Right cardiac atrium (tissue), 5 donors: ENCODE measurements at regions not wholly inside any gene's neighbourhood (a gene's known extent, or its start where the extent isn't known, plus 50 kb on each side); places are given as distances from the start of the nearest gene placed in this dataset.
"Not testable (repeated sequence)": the region's sequence is repeated elsewhere in the genome, so short reads cannot be mapped to it uniquely, and the experiment has no call there.

Source experiments
- ATAC-seq, 2 donors: fragments of 200-7000 bp; cut with Tn5 transposase; one replicate each; pipeline versions ENCODE4 v1.8.0 to v1.9.1; 2020; ENCODE audit warnings: moderate library complexity in 2 of 2, mild to moderate bottlenecking in 1 of 2
- DNase-seq, 3 donors: peaks; one replicate each; pipeline ENCODE4 v3.0.0-alpha.2; 2020
- H3K27ac ChIP-seq: one replicate; pipeline ENCODE4 v1.5.1; 2013; ENCODE audit warnings: mild to moderate bottlenecking, low read length, control low read depth, moderate library complexity
- H3K27me3 ChIP-seq: one replicate; pipeline ENCODE4 v1.6.1; 2013; ENCODE audit not compliant: control insufficient read depth, insufficient read depth
- H3K4me1 ChIP-seq: one replicate; pipeline ENCODE4 v1.6.1; 2013; ENCODE audit warnings: low read length; ENCODE audit not compliant: control insufficient read depth, insufficient read depth
- H3K4me3 ChIP-seq: one replicate; pipeline ENCODE4 v1.5.1; 2013; ENCODE audit warnings: low read length, control low read depth
- H3K9me3 ChIP-seq: one replicate; pipeline ENCODE4 v1.6.1; 2013; ENCODE audit warnings: low read length; ENCODE audit not compliant: control insufficient read depth
- WGBS: extraction: QIAGEN DNeasy Blood & Tissue Kit; methylation state at CpG from one replicate; pipeline ENCODE4 v1.1.7; 2013; 5-methylcytosine and 5-hydroxymethylcytosine counted together
- intact Hi-C, 4 donors: fragments of 100-400 bp; cut with DNase I; formaldehyde crosslinking; loops; one replicate each; pipeline versions ENCODE4 v1.11.0 to v1.14.0; 2022 to 2023
- donor health status: healthy with polysubstance abuse.
- donor health status: DM: no; HTN: yes; CAD: no.
- donor health status: DM: no; HTN: no; CAD: no.
- donor health status: DM: no; HTN: yes; CAD: no; lungs with severe emphysema.
- donor health status: DM: yes; HTN: yes; CAD: no.

DNA sequence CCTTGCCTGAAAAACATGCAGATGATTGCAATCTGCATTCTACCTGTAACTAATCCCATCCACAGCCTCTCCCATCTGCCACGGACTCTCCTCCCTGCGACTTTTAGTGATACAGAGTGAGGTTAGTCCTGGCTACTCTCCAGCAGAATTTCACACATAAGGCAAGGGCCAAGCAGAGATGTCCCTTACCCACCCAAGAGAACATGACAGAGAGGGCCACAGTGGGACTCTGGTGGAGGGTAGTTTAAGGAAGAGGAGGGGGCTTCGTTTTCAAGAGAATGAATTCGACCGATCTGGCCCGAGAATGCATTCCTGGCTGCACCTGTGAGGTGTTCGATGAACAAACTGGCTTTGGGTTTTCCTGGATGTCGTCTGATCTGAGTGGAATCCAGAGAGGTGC lies 87.5 kb upstream of the SIM2 start:
- intact Hi-C loops: no loop called here
- H3K27me3 ChIP-seq: peaks cover 2% of the 10 kb centered on the region
- 79% methylated on average over 8 of the region's 8 CpGs for WGBS

DNA sequence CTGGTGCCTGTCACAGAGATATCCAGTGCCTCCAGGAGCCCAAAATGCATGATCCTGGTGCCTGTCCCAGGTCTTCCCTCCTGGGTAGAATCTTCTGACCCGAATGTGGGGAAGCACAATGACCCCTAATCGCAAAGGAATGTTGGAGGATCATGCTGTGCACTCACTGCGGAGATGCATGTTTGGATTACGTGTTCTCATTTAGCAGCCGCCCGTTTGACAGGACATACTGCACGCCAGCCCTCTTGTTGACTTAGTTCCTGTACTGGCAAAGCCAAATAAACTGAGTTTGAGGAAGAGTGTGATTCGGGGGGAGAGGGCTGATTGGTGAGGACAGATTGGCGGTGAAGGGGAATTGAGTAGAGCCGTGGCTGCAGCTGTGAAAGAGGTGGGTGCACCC lies 85.9 kb upstream of the SIM2 start:
- H3K9me3 ChIP-seq: peaks cover 3% of the 10 kb centered on the region
- ATAC-seq: no peak

More for the DNA sequence above, 87.5 kb upstream of the SIM2 start:
- DNase-seq: no peak
- Histone ChIP-seq H3K4me3 (no peak overlapping the region), H3K27ac (no peak overlapping the region), H3K4me1 (no peaks in the 10 kb centered on the region), H3K9me3 (peaks cover 3% of the 10 kb centered on the region)
- ATAC-seq: no peak

DNA sequence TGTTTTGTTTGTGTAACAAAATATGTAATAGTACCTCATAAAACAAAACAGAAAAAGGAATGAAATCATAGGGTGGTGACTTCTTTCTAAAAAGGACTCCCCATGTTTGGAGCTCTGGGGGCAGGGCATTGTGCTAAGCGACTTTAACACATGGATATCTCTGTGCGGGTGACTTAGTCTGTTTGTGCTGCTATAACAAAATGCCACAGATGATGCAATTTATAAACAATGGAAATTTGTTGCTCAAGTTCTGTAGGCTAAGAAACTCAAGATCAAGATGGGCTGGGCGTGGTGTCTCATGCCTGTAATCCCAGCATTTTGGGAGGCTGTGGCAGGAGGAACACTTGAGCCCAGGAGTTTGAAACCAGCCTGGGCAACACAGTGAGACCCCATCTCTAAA lies 85.4 kb upstream of the SIM2 start:
- peaks cover 3% of the 10 kb centered on the region for H3K9me3 ChIP-seq
- DNase-seq (no peak), ATAC-seq (no peak)
- H3K4me3 ChIP-seq: no peak overlapping the region
- intact Hi-C loops: no loop called here
- H3K27me3 ChIP-seq: peaks cover 2% of the 10 kb centered on the region
- no peak overlapping the region for H3K27ac ChIP-seq
- no peaks in the 10 kb centered on the region for H3K4me1 ChIP-seq
- WGBS: 85% methylated on average over 3 of the region's 3 CpGs

More for the DNA sequence above, 85.9 kb upstream of the SIM2 start:
- DNase-seq: no peak
- 74% methylated on average over 10 of the region's 10 CpGs for WGBS
- H3K4me1 ChIP-seq: no peaks in the 10 kb centered on the region
- intact Hi-C loops: no loop called here
- H3K4me3 ChIP-seq: no peak overlapping the region
- no peak overlapping the region for H3K27ac ChIP-seq
- H3K27me3 ChIP-seq: peaks cover 2% of the 10 kb centered on the region

DNA sequence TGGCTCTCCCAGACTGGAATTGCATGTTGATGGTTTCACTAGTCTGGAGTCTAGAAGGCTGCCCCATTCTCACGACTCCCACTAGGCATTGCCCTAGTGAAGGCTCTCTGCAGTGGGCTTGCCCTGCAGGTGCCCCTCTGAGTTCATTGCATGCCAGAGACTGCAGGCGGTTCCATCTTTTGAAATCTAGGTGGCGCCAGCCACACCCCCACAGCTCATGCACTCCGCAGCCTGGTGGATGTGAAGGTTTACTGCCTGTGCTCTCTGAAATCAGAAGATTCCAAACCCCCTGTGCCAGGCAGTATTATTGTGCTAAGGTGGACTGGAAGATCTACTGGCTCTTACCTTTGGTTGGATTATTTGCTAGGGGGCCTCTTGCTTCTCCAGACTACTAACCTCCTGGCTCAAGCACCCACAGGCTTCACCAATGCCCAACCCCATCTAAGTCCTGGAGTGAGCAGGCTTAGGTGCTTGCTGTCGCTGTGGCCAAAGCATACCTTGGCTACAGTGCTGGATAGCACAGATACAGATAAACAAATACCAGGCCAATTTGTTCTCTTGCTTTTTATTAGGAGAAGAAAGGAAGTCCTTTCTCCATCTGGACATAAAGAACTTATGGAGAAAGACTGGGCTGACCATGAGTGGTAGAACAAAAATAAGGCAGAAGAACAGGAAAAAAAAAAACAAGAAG lies 83.5 kb upstream of the SIM2 start:
- WGBS: 76% methylated on average over 5 of the region's 5 CpGs
- DNase-seq: no peak
- no peak for ATAC-seq

DNA sequence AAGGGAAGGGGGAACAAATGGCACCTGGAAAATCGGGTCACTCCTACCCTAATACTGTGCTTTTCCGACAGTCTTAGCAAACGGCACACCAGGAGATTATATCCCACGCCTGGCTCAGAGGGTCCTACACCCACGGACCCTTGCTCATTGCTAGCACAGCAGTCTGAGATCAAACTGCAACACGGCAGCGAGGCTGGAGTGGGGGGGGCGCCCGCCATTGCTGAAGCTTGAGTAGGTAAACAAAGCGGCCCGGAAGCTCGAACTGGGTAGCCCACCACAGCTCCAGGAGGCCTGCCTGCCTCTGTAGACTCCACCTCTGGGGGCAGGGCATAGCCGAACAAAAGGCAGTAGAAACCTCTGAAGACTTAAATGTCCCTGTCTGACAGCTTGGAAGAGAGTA lies 82.1 kb upstream of the SIM2 start:
- H3K4me1 ChIP-seq, DNase-seq, H3K27me3 ChIP-seq, ATAC-seq, intact Hi-C loops, H3K27ac ChIP-seq, H3K9me3 ChIP-seq, H3K4me3 ChIP-seq: not testable (repeated sequence)
- 87% methylated on average over 13 of the region's 13 CpGs for WGBS

More for the DNA sequence above, 83.5 kb upstream of the SIM2 start:
- no peaks in the 10 kb centered on the region for H3K4me1 ChIP-seq
- intact Hi-C loops: no loop called here
- no peak overlapping the region for H3K4me3 ChIP-seq
- no peaks in the 10 kb centered on the region for H3K9me3 ChIP-seq
- peaks cover 2% of the 10 kb centered on the region for H3K27me3 ChIP-seq
- no peak overlapping the region for H3K27ac ChIP-seq

DNA sequence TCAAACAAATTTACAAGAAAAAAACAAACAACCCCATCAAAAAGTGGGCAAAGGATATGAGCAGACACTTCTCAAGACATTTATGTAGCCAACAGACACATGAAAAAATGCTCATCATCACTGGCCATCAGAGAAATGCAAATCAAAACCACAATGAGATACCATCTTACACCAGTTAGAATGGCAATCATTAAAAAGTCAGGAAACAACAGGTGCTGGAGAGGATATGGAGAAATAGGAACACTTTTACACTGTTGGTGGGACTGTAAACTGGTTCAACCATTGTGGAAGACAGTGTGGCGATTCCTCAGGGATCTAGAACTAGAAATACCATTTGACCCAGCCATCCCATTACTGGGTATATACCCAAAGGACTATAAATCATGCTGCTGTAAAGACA lies 77.1 kb upstream of the SIM2 start:
- H3K9me3 ChIP-seq, DNase-seq, H3K4me3 ChIP-seq, ATAC-seq, intact Hi-C loops, H3K27me3 ChIP-seq, H3K27ac ChIP-seq, H3K4me1 ChIP-seq: not testable (repeated sequence)
- 56% methylated on average over 1 of the region's 1 CpG for WGBS

DNA sequence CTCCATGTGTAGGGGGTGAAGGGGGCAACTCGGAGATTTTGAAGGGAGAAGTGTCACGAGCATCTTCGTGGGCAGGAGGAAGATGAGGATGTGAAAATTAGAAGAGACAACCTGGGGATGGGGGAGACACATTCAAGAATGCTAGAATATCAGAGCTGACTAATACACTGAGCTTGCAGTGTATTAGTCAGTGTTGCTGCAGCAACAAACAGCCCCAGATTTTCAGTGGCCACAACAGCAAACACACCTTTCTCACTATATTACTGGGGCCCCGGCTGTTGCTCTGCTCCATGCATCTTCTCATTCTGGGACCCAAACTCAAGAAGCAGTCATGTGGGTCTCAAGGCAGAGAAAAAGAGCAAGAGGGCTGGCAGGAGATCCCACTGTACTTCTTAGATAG lies 74.8 kb upstream of the SIM2 start:
- no peak for DNase-seq
- no peaks in the 10 kb centered on the region for H3K4me1 ChIP-seq
- WGBS: 88% methylated on average over 4 of the region's 4 CpGs
- H3K27me3 ChIP-seq: no peaks in the 10 kb centered on the region
- no peak for ATAC-seq
- intact Hi-C loops: no loop called here
- H3K9me3 ChIP-seq: no peaks in the 10 kb centered on the region
- no peak overlapping the region for H3K4me3 ChIP-seq
- H3K27ac ChIP-seq: no peak overlapping the region

DNA sequence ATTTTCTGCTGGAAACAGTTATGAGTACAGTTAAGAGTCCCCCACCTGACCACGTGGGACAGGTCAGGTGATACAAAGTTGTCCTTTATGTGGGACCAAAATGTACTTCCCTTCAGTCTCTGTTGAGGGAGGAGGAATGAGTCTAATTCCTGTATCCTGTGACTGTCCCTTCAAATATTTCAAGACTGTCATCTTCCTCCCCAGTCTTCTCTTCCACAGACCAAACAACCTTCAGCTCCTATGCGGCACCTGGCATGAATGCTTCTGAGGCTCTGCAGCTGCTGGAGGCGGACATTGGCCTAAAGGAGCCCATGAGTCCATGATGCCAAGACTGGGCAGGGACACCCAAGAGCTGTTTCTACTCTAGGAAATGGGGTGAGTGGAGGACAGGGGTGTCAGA lies 72.1 kb upstream of the SIM2 start:
- WGBS: 88% methylated on average over 3 of the region's 3 CpGs
- H3K9me3 ChIP-seq: no peaks in the 10 kb centered on the region
- H3K4me1 ChIP-seq: no peaks in the 10 kb centered on the region
- no peak for ATAC-seq
- no peak overlapping the region for H3K27ac ChIP-seq
- H3K4me3 ChIP-seq: no peak overlapping the region
- DNase-seq: no peak
- intact Hi-C loops: no loop called here
- no peaks in the 10 kb centered on the region for H3K27me3 ChIP-seq

DNA sequence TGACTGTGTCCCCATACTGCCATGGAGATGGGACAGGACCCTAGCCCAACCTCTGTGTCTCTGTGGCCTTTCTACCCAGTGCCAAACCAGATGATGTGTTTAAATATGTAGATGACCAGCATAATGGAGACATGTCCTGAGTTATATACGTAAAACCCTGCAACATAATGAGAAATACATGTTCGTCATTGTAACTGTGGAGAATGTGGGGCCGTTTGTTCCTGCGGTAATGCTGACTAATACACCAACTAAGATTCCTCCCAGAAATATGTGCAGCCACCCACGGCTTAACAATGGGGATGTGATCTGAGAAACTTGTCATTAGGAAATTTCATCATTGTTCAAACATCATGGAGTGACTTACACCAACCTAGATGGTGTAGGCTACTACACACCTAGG lies 71.7 kb upstream of the SIM2 start:
- intact Hi-C loops: no loop called here
- H3K27me3 ChIP-seq: no peaks in the 10 kb centered on the region
- no peak overlapping the region for H3K27ac ChIP-seq
- no peak overlapping the region for H3K4me3 ChIP-seq
- 88% methylated on average over 5 of the region's 5 CpGs for WGBS
- no peaks in the 10 kb centered on the region for H3K4me1 ChIP-seq
- no peak for ATAC-seq
- DNase-seq: no peak
- H3K9me3 ChIP-seq: no peaks in the 10 kb centered on the region

DNA sequence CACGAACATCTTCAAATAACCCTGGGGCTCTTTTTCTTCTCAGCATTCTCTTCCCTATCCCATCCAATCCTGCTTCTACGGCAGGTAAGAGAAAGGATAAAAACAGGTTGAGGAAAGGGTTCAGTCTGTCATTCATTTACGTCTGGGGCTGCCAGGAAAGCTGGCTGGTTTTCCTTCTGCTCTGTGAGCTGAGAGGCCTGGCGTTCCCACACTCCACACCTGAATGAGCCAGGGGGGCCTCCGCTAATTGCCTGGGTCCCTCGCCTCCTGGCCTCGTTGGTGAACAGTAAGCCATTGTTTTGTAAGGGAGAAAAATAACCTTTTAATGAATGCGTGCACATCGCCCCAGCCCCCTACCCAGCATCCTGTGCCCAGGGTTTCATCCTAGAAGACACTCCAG lies 70.8 kb upstream of the SIM2 start:
- ATAC-seq: no peak
- Histone ChIP-seq H3K27ac (no peak overlapping the region), H3K27me3 (no peaks in the 10 kb centered on the region), H3K9me3 (no peaks in the 10 kb centered on the region), H3K4me1 (no peaks in the 10 kb centered on the region), H3K4me3 (no peak overlapping the region)
- 87% methylated on average over 9 of the region's 9 CpGs for WGBS
- no peak for DNase-seq
- intact Hi-C loops: no loop called here

DNA sequence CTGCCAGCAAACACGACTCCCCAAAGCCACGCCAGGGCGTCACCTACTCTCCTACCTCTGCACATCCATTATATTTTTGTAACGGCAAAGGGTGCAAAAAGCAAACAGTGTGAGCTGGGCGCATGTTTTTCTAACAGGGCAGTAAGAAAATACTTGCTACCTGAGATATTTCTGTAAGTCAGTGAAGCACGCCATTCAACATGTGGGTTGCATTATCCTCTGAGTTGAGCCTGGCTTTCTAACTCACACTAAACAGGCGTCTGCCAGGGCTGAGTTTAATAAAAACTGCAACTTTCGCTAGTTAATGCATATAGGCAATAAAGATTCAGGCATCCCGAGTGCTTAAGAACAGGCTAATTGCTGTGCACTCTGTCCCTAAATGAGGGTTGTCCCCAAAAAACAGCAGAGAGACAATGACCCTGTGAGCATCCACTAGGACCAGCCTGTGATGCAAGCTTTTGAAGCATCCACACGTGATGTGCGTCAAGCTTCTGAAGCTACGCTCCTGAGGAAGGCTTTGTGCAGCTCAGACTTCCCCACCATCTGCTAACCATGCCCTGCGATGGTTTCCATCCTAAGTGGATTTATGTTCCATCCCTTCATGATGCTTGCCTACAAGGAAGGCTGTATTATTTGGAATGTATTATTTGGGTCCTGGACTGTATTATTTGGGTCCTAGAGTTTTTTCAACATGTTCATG lies 70.0 kb upstream of the SIM2 start:
- WGBS: 82% methylated on average over 13 of the region's 13 CpGs
- intact Hi-C loops: no loop called here
- no peak for ATAC-seq
- DNase-seq: no peak
- no peaks in the 10 kb centered on the region for H3K4me1 ChIP-seq
- H3K4me3 ChIP-seq: no peak overlapping the region
- H3K27ac ChIP-seq: no peak overlapping the region
- no peaks in the 10 kb centered on the region for H3K9me3 ChIP-seq
- H3K27me3 ChIP-seq: no peaks in the 10 kb centered on the region
